Tibial nerve (tissue), 4 donors: ENCODE measurements at regions not wholly inside any gene's neighbourhood (a gene's known extent, or its start where the extent isn't known, plus 50 kb on each side); places are given as distances from the start of the nearest gene placed in this dataset.

ENCODE experiments used
- DNase-seq, 2 donors: peaks; one replicate each; pipeline ENCODE4 v3.0.0-alpha.2; 2019; ENCODE audit warnings: low spot score in 2 of 2
- H3K27ac ChIP-seq, 4 donors: fragments of 200-600 bp; sonication (generic) in 3 of 4; one replicate each; pipeline ENCODE4 v1.5.1; 2017 to 2019; ENCODE audit warnings: mild to moderate bottlenecking in 1 of 4
- H3K27me3 ChIP-seq, 2 donors: fragments of 200-600 bp; sonication (generic) in 1 of 2; one replicate each; pipeline versions ENCODE4 v1.5.1 to v1.6.0; 2017 to 2019
- H3K36me3 ChIP-seq, 3 donors: fragments of 200-600 bp; sonication (generic); one replicate each; pipeline ENCODE4 v1.5.1; 2018 to 2019
- H3K4me1 ChIP-seq, 4 donors: fragments of 200-600 bp; sonication (generic) in 3 of 4; one replicate each; pipeline ENCODE4 v1.5.1; 2017 to 2019
- H3K4me3 ChIP-seq, 4 donors: fragments of 200-600 bp; sonication (generic) in 3 of 4; one replicate each; pipeline ENCODE4 v1.5.1; 2017 to 2019; ENCODE audit warnings: mild to moderate bottlenecking in 1 of 4, moderate library complexity in 1 of 4
- H3K9me3 ChIP-seq, 4 donors: fragments of 200-600 bp; sonication (generic) in 3 of 4; one replicate each; pipeline ENCODE4 v1.5.1; 2017 to 2019
- CTCF ChIP-seq, 5 experiments: fragments of 200-600 bp in 3 of 5; fragments of 450-650 bp in 2 of 5; sonication (generic) in 3 of 5; IDR thresholded peaks; one replicate each; pipeline ENCODE4 v1.5.1; 2016 to 2019; ENCODE audit warnings: antibody characterized with exemption in 5 of 5, mild to moderate bottlenecking in 3 of 5, moderate library complexity in 2 of 5
- EP300 ChIP-seq, 2 donors: sonication (generic); formaldehyde crosslinking; IDR thresholded peaks; one replicate each; pipeline ENCODE4 v1.6.1; 2017; ENCODE audit warnings: antibody characterized with exemption in 2 of 2, mild to moderate bottlenecking in 1 of 2
- POLR2A ChIP-seq, 2 donors: fragments of 450-650 bp; IDR thresholded peaks; one replicate each; pipeline ENCODE4 v1.6.1; 2017; ENCODE audit warnings: antibody characterized with exemption in 2 of 2, mild to moderate bottlenecking in 2 of 2, moderate library complexity in 2 of 2
- WGBS, 2 donors: methylation state at CpG; one replicate each; pipeline ENCODE4 v1.1.5; 2018; 5-methylcytosine and 5-hydroxymethylcytosine counted together

DNA sequence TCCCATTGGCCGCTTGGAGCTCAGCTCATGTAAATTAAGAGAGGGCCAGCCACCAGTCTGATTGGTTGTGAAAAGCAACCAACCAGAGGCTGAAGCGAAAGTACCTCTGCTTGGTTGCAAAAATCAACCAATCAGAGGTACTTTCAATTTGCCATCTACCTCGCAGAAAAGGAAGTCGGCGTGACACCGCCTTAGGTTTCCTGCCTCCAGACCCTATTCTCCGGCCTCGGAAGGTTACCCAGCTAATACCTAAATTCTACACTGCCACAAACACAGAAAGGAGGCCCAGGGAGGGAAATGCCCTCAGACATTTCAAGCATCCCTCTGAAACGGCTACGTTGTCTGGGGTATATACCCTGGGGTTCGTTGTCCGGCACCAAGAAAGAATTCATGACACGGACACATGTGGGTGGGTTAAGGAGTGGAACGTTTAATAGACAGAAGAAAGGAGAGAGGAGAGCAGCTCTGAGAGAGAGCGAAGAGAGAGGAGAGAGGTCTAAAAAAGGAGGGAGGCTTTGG, 481.3 kb downstream of the TMEM114 start:
- peaks cover 0 to 31% (median 0%) of the 10 kb centered on the region in 4 donors for H3K9me3 ChIP-seq
- 85 to 91% methylated on average over 15 of the region's 15 CpGs for WGBS, 2 donors
- H3K4me1 ChIP-seq = no peaks in the 10 kb centered on the region
- H3K27ac ChIP-seq = no peak overlapping the region
- no peak for DNase-seq
- no peak overlapping the region for H3K4me3 ChIP-seq
- H3K36me3 ChIP-seq = no peaks in the 10 kb centered on the region
- TF ChIP-seq EP300 (IDR thresholded peaks at IDR 0.05) (no peak), CTCF (IDR thresholded peaks at IDR 0.05) (no peak), POLR2A (IDR thresholded peaks at IDR 0.05) (no peak)
- no peaks in the 10 kb centered on the region for H3K27me3 ChIP-seq

GRCh38 chr16:8107296-8107695, 483.0 kb downstream of the TMEM114 start:
- 62 to 68% methylated on average over 10 of the region's 10 CpGs for WGBS, 2 donors
- no peaks in the 10 kb centered on the region for H3K27me3 ChIP-seq

GRCh38 chr16:8103649-8104289, 486.5 kb downstream of the TMEM114 start:
- no peaks in the 10 kb centered on the region for H3K36me3 ChIP-seq
- H3K9me3 ChIP-seq = peaks cover 0 to 6% (median 0%) of the 10 kb centered on the region in 4 donors
- H3K27me3 ChIP-seq = no peaks in the 10 kb centered on the region
- no peak overlapping the region for H3K4me3 ChIP-seq
- no peak overlapping the region for H3K27ac ChIP-seq
- DNase-seq = no peak
- H3K4me1 ChIP-seq = no peaks in the 10 kb centered on the region
- TF ChIP-seq POLR2A (IDR thresholded peaks at IDR 0.05) (no peak), EP300 (IDR thresholded peaks at IDR 0.05) (no peak), CTCF (IDR thresholded peaks at IDR 0.05) (no peak)
- 81% methylated on average over 8 of the region's 8 CpGs for WGBS, 2 donors

More at GRCh38 chr16:8107296-8107695, 483.0 kb downstream of the TMEM114 start:
- no peaks in the 10 kb centered on the region for H3K4me1 ChIP-seq
- H3K9me3 ChIP-seq = peaks cover 0 to 15% (median 0%) of the 10 kb centered on the region in 4 donors
- no peaks in the 10 kb centered on the region for H3K36me3 ChIP-seq
- no peak overlapping the region for H3K4me3 ChIP-seq
- DNase-seq = no peak
- H3K27ac ChIP-seq = no peak overlapping the region
- no peak for TF ChIP-seq EP300 (IDR thresholded peaks at IDR 0.05)
- TF ChIP-seq POLR2A (IDR thresholded peaks at IDR 0.05) = no peak
- no peak for TF ChIP-seq CTCF (IDR thresholded peaks at IDR 0.05)

- H3K4me3 ChIP-seq = no peak overlapping the region
Measured at GRCh38 chr16:8099586-8099985, 490.7 kb downstream of the TMEM114 start.

More at GRCh38 chr16:8099586-8099985, 490.7 kb downstream of the TMEM114 start:
- Histone ChIP-seq H3K9me3 (peaks cover 0 to 3% (median 0%) of the 10 kb centered on the region in 4 donors), H3K27ac (no peak overlapping the region), H3K4me1 (no peaks in the 10 kb centered on the region), H3K36me3 (no peaks in the 10 kb centered on the region), H3K27me3 (no peaks in the 10 kb centered on the region)
- 59 to 62% methylated on average over 4 of the region's 4 CpGs for WGBS, 2 donors
- DNase-seq = no peak
- TF ChIP-seq POLR2A (IDR thresholded peaks at IDR 0.05) = no peak
- TF ChIP-seq CTCF (IDR thresholded peaks at IDR 0.05) = no peak
- TF ChIP-seq EP300 (IDR thresholded peaks at IDR 0.05) = no peak
